ENCODE measurements at regions not wholly inside any gene's neighbourhood (a gene's known extent, or its start where the extent isn't known, plus 50 kb on each side); places are given as distances from the start of the nearest gene placed in this dataset.

- no CpG with 5 or more reads among the region's 2 CpGs for WGBS (ENCODE audit: extremely low coverage, insufficient read length, low lambda C conversion rate)
- no peaks in the 10 kb centered on the region for H3K23me2 ChIP-seq (ENCODE audit: insufficient read length, low read depth, low read length, poor library complexity, severe bottlenecking)
These were observed 136.7 kb downstream of the MAGEC2 start for GRCh38 chrX:142068365-142068764.

More at GRCh38 chrX:142068365-142068764, 136.7 kb downstream of the MAGEC2 start:
- H2BK20ac ChIP-seq (ENCODE audit: low read depth, low read length, poor library complexity, severe bottlenecking): no peak overlapping the region
- H3K18ac ChIP-seq (ENCODE audit: insufficient read length, low read depth, low read length): no peak overlapping the region
- H2BK12ac ChIP-seq (ENCODE audit: insufficient read length, low read depth, low read length): no peak overlapping the region
- no peak overlapping the region for H3K23ac ChIP-seq (ENCODE audit: insufficient read length, low read depth, low read length)
- no peaks in the 10 kb centered on the region for H3K9me3 ChIP-seq (ENCODE audit: control insufficient read depth, low read depth, low read length)
- H2BK5ac ChIP-seq (ENCODE audit: insufficient read length, low read length): no peak overlapping the region
- Mint-ChIP-seq H3K4me3 (no peak overlapping the region), H3K27me3 (ENCODE audit: low read depth) (no peaks in the 10 kb centered on the region), H3K4me1 (peaks cover 8 to 11% of the 10 kb centered on the region in 2 experiments; a peak in 3 of 4 replicates), H3K9me3 (peaks cover 42 to 56% of the 10 kb centered on the region in 2 experiments), H3K36me3 (ENCODE audit: insufficient read depth in 1 of 3, low read depth in 3 of 3) (peaks cover 0 to 4% (median 3%) of the 10 kb centered on the region in 3 experiments; a peak in 4 of 7 replicates), H3K27ac (no peak overlapping the region)
- no peak overlapping the region for H2AFZ ChIP-seq (ENCODE audit: low read length)
- no peak overlapping the region for H2AK5ac ChIP-seq (ENCODE audit: insufficient read length, low read length)
- H4K8ac ChIP-seq (replicated peaks; ENCODE audit: insufficient read length, low read depth, low read length): no peak overlapping the region
- H3K9ac ChIP-seq (ENCODE audit: extremely low read depth, insufficient read length, low read length): no peak overlapping the region
- no peak overlapping the region for H4K91ac ChIP-seq (ENCODE audit: insufficient read length, low read depth, low read length)
- no peak overlapping the region for H3K56ac ChIP-seq (ENCODE audit: insufficient read length, low read depth, low read length)
- H4K20me1 ChIP-seq (ENCODE audit: control insufficient read depth, insufficient read depth, insufficient read length): no peaks in the 10 kb centered on the region
- H3K14ac ChIP-seq (ENCODE audit: insufficient read depth, low read length): no peak overlapping the region
- TF ChIP-seq CTCF (conservative IDR thresholded peaks at IDR 0.05): no peak
- H3K4me2 ChIP-seq (ENCODE audit: insufficient read depth, insufficient read length, low read length): no peak overlapping the region
- H4K5ac ChIP-seq (ENCODE audit: insufficient read length, low read depth, low read length): no peak overlapping the region
- H3K4me1 ChIP-seq (ENCODE audit: insufficient read depth, low read length): 0 out of 2 replicates have a peak, but pooled peaks cover 2% of the 10 kb centered on the region
- no peaks in the 10 kb centered on the region for H3K79me2 ChIP-seq (ENCODE audit: insufficient read depth, low read length)
- no peak overlapping the region for H3T11ph ChIP-seq (ENCODE audit: low read length)
- H3K27me3 ChIP-seq (ENCODE audit: insufficient read depth, low read length): no peaks in the 10 kb centered on the region
- no peak overlapping the region for H2BK15ac ChIP-seq (ENCODE audit: low read depth, low read length)
- no peak for DNase-seq
- no peaks in the 10 kb centered on the region for H3K79me1 ChIP-seq (ENCODE audit: insufficient read depth, low read depth, low read length, poor library complexity, severe bottlenecking)
- no peak overlapping the region for H3K4ac ChIP-seq (ENCODE audit: low read depth, low read length)
- no peak overlapping the region for H3K27ac ChIP-seq (ENCODE audit: insufficient read length, low read depth, low read length)
- no peak overlapping the region for H2BK120ac ChIP-seq (ENCODE audit: low read depth, low read length, poor library complexity, severe bottlenecking)

Measured in H9 (cell line).